NCI-H226 (cell line): ENCODE measurements at regions not wholly inside any gene's neighbourhood (a gene's known extent, or its start where the extent isn't known, plus 50 kb on each side); places are given as distances from the start of the nearest gene placed in this dataset.

Source experiments
- DNase-seq: peaks from one replicate; pipeline ENCODE4 v3.0.0-alpha.2; 2015

DNA sequence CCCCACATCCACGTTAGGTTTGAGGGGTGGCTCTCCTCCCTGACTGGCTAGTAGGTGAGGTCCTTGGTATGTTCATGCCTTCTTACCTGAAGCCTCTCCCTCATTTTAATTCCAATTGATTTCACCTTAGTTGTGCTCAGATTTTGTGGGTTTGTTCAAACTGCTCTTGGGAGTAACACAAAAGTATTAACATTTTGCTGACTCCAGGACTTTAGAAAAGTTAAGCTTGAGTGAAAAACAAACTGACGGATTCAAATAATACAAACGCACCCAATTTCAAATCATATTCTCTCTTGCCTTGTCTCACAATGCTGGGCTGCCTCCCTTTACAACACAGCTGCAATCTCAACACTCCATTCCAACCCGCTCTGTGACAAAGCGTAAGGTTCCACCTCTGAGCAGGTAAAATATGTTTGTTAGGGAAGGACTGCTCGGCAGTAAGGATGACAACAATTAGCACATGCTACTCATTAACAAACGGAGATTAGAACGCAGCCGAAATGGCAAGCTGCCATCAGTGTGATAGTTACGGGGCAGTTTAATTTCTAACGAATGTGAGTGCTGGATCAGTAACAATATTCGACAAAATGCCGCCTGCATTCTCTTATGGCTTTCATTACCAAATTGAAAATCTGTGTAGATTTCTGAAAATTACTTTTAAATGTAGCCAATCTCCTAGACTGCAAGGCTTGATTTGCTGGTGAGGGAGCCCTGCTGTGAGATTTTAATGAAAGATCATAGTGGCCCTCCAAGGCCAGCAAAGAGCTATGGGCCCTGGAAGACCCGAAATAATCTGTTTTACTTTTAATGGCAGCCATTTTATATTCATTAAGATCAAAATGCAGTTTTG lies 730.6 kb upstream of the FANCL start:
- no peak for DNase-seq

- DNase-seq: no peak
These were observed 729.2 kb upstream of the FANCL start for GRCh38 chr2:58970365-58970764.

DNA sequence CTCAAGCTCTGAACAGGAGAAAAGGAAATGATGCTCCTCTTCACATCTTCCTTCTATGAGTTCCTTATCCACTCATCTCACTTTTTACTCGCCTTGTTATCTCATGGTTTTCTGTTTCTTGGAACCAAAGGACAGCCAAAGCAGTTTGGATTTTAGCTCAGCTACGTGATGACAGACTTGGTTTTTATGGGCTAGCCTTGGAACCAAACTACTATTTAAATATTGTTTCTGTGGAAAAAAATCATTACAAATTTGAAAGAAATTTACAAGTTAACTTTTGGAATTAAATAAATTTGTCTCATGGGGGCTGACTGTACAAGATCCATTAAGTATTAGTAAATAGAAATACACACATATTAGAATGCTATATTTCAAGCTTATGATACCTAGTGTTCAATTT lies 727.8 kb upstream of the FANCL start:
- no peak for DNase-seq

GRCh38 chr2:58967736-58968135 lies 726.6 kb upstream of the FANCL start:
- DNase-seq: no peak

- DNase-seq: no peak
These were observed 724.5 kb upstream of the FANCL start for GRCh38 chr2:58965602-58966001.

GRCh38 chr2:58959996-58960395 lies 718.9 kb upstream of the FANCL start:
- no peak for DNase-seq

- no peak for DNase-seq
These were observed 716.2 kb upstream of the FANCL start for GRCh38 chr2:58957188-58957840.

GRCh38 chr2:58954880-58955385 lies 713.8 kb upstream of the FANCL start:
- no peak for DNase-seq

GRCh38 chr2:58951722-58952121 lies 710.6 kb upstream of the FANCL start:
- DNase-seq: no peak

DNA sequence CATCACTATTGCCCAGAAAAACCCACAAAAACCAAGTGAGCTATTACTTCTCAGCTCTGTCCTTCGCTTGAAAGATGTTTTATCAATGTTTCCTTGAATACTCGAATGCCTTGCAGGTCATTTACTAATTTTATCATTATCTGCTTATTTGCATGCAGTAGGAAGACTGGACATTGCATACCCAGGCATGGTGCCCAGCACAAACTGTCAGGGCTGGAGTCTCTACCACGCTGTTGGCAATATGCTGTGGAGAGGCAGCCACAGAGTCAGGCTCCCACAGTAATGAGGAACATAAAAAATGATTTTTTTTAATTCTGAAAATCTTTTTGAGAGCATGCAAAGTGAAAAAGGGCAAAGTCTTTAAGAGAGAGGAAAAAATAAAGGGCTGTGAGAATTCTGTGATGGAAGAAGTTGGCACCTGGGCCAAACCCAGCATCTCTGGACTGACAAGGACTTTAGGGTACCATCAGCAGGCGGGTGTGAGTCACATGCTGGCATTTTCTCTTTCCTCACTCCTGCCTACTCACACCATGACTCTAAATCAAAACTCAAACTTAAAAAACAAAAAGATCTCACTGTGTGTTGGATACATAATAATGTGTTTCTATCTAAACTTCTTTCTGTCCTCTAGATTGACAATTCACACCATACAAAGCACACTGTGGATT lies 709.8 kb upstream of the FANCL start:
- DNase-seq: no peak

DNA sequence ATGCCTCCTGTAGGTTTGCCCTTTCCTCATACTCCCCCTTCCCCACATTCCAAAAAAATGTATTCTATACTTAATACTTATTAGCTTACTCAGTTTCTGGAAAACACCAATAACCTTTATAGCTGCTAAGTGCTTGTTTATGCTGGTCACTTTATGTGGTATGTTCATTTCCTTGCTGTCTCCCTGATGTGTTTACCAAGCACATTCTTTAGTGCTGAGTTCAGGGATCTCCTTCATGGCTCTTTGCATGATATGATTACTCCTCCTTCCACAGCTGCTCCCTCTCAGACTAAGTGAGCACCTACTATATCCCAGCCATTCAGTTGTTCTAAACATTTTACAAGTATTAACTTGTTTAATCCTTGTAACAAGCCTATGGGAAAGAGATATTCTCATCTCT lies 698.3 kb upstream of the FANCL start:
- no peak for DNase-seq

DNA sequence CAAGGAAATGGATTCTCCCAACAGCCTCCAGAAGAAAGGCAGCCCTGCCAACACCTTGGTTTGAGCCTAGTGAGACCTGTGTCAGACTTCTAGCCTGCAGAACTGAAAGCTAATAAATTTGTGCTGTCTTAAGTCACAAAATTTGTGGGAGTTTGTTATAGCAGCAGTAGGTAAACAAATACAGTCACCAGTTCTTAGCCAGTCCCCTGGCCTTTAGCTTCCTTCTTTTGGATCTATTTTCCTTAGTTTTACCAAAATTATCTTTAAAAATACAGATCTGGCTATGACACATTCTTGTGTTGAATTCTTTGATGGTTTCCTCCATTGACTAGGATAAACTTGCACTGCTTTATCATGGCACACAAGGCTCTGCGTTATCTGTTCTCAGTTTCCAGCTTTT lies 697.9 kb upstream of the FANCL start:
- DNase-seq: no peak

GRCh38 chr2:58932801-58933200 lies 691.7 kb upstream of the FANCL start:
- DNase-seq: no peak

- no peak for DNase-seq
These were observed 689.4 kb upstream of the FANCL start for GRCh38 chr2:58930537-58930936.

GRCh38 chr2:58928973-58929372 lies 687.8 kb upstream of the FANCL start:
- DNase-seq: no peak

GRCh38 chr2:58928391-58928790 lies 687.3 kb upstream of the FANCL start:
- no peak for DNase-seq

DNA sequence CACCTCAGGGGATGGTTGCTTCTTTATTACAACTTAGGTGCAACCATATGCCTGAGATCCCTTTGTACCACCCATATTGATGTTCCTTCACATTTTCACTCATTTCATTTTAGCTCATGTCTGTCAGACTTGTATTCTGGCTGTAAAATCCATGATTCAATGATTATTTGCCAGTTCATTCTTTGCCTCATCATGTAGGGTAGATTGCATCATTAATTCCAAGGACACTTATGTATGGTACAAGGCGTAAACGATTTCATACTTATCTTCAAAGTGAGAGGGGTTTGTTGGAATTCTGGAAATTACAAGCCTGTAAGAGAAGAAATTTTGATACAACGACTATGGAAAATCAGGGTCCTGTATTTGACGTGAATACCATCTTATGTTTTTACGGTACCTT lies 685.0 kb upstream of the FANCL start:
- DNase-seq: no peak

DNA sequence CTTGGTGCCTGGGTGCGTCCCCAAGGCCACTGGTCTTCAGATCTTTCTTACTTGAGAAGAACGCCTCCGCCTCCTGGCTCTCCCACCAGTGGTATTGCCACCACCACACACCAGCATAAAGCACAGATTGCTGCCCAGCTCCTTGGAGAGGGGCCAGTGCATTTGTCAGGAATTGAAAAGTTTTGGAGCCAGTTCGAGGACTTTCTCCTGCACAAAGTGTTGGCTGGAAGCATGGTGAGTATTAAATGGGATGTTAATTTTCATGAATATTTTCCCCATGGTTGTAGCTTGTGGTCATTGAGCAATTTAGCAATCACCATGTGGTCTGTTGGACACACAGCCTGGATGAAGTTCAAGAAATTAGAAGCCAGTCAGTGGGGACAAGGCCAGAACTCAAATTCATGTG lies 684.6 kb upstream of the FANCL start:
- no peak for DNase-seq

- no peak for DNase-seq
These were observed 682.7 kb upstream of the FANCL start for GRCh38 chr2:58923869-58924268.

DNA sequence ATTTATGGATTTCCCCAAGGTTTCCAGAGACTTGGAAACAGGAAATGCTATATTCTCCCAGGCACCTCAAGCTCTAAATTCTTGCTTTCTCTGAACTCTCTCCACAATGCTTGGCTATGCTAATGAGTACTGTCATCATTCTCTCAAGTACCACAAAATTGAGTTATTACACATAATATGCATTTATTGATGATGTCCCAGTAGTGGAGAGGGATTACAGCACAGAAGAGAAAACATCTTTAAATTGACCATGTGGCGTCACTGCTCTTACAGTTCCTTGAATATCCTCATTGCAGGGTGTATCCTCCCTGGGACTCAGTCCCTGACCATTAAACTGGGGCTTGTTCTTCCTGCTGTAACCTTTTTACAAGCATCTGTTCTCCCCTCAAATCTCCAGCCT lies 681.1 kb upstream of the FANCL start:
- no peak for DNase-seq

DNA sequence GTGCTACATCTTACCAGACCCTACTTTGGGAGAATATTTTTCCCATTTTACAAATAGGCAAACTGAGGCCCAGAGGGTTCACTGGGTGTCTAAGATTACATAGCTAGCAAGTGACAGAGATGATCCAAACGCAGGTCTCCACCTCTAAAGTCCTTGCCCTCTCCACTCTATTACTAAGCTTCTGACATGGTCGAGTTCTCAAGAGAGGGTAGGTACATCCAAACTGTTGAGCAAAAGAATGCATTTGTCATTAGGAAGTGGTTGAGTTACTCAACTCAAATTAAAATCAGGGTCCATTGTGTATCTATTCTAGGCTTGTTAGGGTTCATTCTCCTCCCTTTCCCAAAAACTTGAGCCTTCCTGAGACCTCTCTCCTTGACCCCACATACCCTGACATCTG lies 680.6 kb upstream of the FANCL start:
- no peak for DNase-seq

GRCh38 chr2:58920001-58920400 lies 678.9 kb upstream of the FANCL start:
- no peak for DNase-seq

DNA sequence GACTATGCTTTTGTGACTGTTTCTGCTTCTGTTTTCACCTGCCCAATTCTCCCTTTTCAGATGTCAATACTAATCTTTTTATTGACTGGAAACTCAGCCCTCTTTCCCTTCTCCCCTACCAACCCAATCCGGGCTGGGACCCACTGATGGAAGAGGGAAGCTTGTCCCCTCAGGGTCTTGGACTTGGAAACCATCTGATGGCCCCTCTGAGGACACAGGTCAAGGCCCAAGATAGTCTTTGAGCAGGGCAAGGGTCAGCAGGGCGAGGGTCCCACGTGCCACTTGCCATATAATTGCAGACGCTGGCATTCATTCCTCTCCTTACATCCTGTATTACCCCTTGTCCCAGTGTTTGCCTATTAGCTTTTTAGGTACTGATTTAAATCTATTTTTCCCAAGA lies 678.2 kb upstream of the FANCL start:
- no peak for DNase-seq

DNA sequence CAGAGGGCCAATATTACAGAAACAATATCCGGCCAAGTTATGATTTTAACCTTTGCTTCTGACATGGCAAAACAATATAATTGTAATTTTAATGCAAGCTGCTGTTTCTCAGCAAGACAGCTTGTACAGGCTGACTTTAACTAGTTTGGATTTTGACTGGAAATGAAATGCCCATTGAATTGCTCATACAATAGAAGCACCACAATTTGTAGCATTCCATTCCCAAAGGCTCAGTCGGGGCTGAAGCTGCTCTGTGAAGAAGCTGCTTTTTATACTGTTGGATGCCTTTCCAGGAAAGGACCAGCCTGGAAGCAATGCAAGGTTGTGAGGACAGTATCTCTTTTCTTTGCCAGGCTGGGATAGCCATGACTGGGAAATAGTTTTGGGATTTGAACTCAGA lies 677.0 kb upstream of the FANCL start:
- no peak for DNase-seq
